GM12872 (cell line): ENCODE measurements at regions not wholly inside any gene's neighbourhood (a gene's known extent, or its start where the extent isn't known, plus 50 kb on each side); places are given as distances from the start of the nearest gene placed in this dataset.

ENCODE experiments used
- TF ChIP-seq, protein P1 (sequence below): IDR thresholded peaks from 3 replicates; pipeline ENCODE4 v1.5.1; 2011; ENCODE audit warnings: low read depth, mild to moderate bottlenecking, low read length, moderate library complexity; ENCODE audit not compliant: insufficient read depth

DNA sequence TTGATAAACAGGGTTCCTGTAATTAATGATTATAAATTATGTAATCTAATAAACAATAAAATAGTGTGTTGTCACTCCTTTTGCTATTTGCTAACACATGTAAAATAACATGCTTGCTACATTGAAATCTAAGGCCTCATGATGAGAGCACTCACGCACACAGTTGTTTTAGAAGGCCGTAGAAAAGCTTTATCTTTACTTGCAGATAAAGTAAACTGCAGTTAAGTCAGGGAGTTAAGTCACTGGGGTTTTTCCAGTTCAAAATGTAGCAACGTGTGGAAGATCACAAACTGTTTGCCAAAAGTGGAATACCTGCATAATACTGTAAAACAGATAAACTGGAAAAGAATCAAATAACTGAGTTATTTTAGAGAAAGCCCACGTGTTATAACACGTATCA lies 187.3 kb upstream of the PACRGL start:
- TF ChIP-seq, protein P1, sequence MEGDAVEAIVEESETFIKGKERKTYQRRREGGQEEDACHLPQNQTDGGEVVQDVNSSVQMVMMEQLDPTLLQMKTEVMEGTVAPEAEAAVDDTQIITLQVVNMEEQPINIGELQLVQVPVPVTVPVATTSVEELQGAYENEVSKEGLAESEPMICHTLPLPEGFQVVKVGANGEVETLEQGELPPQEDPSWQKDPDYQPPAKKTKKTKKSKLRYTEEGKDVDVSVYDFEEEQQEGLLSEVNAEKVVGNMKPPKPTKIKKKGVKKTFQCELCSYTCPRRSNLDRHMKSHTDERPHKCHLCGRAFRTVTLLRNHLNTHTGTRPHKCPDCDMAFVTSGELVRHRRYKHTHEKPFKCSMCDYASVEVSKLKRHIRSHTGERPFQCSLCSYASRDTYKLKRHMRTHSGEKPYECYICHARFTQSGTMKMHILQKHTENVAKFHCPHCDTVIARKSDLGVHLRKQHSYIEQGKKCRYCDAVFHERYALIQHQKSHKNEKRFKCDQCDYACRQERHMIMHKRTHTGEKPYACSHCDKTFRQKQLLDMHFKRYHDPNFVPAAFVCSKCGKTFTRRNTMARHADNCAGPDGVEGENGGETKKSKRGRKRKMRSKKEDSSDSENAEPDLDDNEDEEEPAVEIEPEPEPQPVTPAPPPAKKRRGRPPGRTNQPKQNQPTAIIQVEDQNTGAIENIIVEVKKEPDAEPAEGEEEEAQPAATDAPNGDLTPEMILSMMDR = no peak

DNA sequence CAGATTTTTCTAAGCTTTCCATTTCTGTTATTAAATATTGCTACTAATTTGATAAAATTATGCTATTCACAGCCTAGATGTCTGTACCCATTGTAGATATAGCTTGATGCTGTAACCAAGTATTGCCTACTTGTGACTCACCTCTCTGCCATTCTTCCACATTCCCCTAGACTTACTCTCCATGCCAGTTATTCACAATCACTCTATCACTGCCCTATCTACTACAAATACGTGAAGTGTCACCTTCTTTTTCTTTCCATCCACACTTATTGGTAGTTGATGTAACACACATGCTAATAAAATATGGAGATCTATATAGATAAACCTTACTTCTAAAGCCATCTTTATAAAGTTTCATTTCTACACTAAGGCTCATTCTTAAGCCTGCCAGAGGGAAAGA lies 179.4 kb upstream of the PACRGL start:
- TF ChIP-seq, protein P1 = no peak

DNA sequence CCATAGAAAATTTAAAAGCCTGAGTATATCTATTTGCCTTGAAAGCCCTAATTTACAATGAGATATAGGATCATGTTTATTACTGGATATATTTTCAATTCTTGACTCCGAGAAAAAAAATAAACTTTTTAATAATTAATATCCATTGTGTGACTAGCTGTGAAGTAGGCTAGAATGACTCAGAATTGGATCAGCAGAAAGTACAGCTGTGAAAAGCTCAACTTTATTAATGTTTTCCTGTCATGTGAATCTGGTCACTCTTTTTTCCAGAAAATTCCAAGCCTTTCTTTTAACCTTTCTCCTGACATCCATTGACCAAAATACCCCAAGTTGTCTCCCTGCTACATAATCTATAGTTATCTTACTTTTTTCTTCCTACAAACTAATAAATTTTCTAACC lies 171.8 kb upstream of the PACRGL start:
- TF ChIP-seq, protein P1 = no peak

DNA sequence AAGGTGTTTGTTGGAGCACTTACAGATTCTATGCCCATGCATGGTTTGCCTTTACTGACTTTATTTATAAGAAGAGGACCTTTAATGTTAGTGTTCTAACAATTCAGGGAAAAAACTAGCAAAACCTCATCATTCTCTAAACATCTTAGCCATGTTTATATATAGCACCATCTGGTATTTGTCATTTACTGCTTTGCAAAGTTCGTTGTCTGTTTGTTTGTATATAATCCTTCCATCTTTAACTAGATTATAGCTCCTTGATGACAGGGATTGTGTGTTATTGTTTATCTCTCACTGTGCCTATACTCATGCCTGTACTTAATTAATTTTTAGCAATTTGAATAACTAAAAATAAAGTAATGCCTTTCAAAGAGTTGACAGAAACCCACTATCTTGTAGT lies 170.6 kb upstream of the PACRGL start:
- TF ChIP-seq, protein P1 = no peak

DNA sequence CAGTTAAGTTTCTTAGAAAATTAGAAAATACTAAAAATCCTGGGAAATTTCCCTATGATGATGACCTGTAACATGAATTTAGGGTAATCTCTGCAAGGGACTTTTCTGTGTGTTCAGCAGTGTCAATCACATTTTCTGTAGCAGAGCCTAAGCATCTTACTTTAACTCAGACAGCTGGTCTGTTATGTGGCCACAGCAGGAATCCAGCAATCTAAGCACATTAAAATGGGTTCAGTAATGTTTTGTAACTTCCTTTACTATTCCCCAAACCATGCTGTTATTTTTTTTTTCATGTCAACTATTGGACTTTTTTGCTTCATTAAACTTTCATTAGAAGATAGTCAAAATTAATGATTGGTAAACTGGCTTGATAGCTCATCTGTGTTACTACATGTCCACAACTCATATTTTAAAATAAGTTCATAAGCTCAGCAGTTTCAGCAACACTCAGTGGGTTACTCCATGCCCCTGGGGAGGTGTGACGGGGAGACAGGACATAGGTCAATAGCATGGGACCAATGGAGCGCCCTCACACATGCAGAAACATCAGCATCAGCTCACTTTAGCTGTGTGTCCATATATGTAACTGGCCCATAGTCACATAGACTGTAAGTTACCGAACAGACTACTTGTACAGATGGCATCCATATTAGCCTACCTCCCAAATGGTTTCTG lies 168.0 kb upstream of the PACRGL start:
- TF ChIP-seq, protein P1 = no peak

DNA sequence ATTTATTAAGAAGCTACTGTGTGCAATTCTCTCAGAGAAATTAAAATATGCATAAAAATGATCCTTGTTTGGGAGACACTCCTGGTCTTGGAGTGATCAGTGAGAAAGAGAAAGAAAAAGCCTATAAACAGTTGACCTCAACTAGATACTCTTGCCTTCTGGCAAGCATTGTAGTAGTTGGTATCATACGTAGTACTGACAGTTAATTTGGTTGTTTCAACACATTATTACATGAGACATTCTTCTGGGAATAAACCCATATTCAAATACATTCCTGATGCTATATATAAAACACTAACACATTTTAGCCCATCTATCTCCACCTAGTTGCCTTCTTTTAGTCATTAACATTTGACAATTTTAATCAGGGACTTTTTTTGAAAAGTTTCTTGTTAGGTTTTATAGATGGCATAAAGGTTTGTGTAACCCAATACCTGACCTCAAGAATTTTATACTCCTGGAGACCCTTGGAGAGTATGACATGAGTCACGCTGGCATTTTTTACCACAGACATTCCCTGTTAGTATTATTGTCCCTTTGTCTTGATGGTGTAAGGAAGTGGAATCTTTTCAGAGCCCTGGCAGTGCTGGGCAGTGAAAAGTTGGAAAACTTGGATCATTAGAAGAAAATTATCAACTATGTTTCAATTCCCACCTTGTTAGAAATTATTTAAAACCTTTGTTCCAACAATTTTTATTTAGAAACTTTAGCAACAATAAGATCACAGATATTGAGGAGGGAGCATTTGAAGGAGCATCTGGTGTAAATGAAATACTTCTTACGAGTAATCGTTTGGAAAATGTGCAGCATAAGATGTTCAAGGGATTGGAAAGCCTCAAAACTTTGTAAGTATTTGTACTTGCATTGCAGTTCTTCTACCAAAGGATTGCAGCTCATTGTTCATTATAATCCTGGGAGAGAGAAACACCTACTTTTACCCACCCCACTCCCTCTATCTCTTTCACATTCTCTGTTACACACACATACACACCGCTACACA lies 167.1 kb upstream of the PACRGL start:
- TF ChIP-seq, protein P1 = no peak

DNA sequence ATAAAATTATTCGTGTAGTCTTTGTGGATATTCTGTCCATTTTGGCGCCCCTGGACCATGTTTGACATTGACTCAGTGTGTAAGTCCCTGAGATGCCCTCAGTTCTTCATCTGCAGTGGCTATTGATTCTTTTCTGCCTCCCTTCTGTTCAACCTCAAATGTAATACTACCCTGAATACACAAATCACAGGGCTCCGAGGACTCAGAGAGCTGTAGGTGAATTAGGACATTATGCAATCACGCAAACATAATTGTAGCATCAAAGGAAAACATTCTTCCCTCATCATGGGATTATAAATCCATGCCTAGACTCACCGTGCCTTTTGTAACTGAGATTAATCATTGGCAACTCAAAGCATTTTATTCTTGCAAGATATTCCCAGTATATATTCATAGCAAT lies 161.4 kb upstream of the PACRGL start:
- TF ChIP-seq, protein P1 = no peak
